Esophagus muscularis mucosa (tissue), 2 donors: ENCODE measurements at regions not wholly inside any gene's neighbourhood (a gene's known extent, or its start where the extent isn't known, plus 50 kb on each side); places are given as distances from the start of the nearest gene placed in this dataset.

Experiments
- EP300 ChIP-seq: sonication (generic); formaldehyde crosslinking; IDR thresholded peaks from one replicate; pipeline ENCODE4 v1.6.1; 2017; ENCODE audit warnings: antibody characterized with exemption
- POLR2A ChIP-seq: fragments of 450-650 bp; IDR thresholded peaks from one replicate; pipeline ENCODE4 v1.6.1; 2017; ENCODE audit warnings: antibody characterized with exemption, moderate library complexity, mild to moderate bottlenecking, low read depth

DNA sequence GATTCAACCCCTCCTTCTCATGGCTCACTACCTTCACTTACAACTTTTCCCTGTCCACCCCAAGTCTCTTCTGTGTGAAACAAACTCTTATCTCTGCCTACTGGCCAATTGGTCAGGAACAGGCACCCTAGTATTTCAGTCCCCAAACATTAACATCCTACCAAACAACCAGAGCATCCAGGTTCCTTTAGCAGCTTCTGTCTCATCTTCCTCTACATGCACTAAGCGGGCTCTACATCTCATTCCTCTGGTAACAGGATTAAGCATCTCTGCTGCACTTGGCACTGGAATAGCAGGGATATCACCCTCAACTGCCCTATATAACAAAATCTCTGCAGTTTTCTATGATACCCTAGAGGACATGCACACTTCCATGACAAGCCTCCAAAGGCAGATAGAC lies 116.2 kb downstream of the JRKL start:
- TF ChIP-seq POLR2A (no peak), EP300 (no peak)
